ENCODE measurements at regions not wholly inside any gene's neighbourhood (a gene's known extent, or its start where the extent isn't known, plus 50 kb on each side); places are given as distances from the start of the nearest gene placed in this dataset.
A peak's percentile ranks its signal among the peaks of the same experiment; 100 is the strongest.

DNA sequence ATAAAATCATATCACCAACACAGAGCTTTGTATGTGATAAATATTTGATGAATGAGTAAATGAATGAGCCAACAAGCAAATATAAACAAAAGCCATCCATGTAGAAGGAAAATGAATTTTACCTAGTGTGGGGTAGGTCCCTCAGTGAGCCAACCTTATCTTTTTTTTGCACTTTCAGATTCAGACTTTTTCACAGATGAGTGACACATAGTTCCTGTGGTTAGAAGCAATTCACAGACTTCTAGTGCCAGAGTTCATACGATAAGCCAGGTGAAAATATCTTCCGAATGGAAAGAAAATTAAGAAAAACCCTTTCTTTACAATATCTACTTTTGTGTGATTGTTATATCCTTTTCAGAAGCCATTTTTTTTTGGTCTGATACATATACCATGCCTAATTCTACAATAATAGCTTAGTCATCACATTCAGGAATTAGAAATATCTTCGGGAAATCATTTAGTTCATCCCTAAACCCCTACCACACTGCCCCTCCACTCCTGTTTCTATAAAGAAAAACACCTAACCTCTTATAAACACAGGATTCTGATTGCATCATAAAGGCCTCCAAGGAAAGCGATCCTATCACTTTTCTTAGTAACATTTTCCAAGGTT, 82.7 kb upstream of the CNR1 start:
- TF ChIP-seq YY1 (IDR thresholded peaks at IDR 0.05; ENCODE audit: insufficient read depth, insufficient read length) (no peak), SUZ12 (IDR thresholded peaks at IDR 0.05; ENCODE audit: extremely low read depth, insufficient read depth, insufficient read length) (no peak), ZNF274 (IDR thresholded peaks at IDR 0.05; ENCODE audit: low read depth, low read length) (no peak)
- Histone ChIP-seq H3K9ac (ENCODE audit: insufficient read length, low read depth) (no peak overlapping the region), H3K4me1 (ENCODE audit: insufficient read depth, insufficient read length) (no peaks in the 10 kb centered on the region), H3K36me3 (ENCODE audit: insufficient read depth, insufficient read length, low read length) (no peaks in the 10 kb centered on the region), H3K27me3 (ENCODE audit: insufficient read depth, insufficient read length) (no peaks in the 10 kb centered on the region), H3K9me3 (ENCODE audit: insufficient read depth, low read length) (no peaks in the 10 kb centered on the region), H3K4me3 (ENCODE audit: insufficient read length, low read depth) (no peak overlapping the region)
- DNase-seq (ENCODE audit: low read depth, low spot score): no peak

GRCh38 chr6:88246654-88247053, 80.5 kb upstream of the CNR1 start:
- H3K4me3 ChIP-seq (ENCODE audit: insufficient read length, low read depth): no peak overlapping the region
- H3K27me3 ChIP-seq (ENCODE audit: insufficient read depth, insufficient read length): no peaks in the 10 kb centered on the region
- H3K4me1 ChIP-seq (ENCODE audit: insufficient read depth, insufficient read length): no peaks in the 10 kb centered on the region
- DNase-seq (ENCODE audit: low read depth, low spot score): no peak
- H3K9me3 ChIP-seq (ENCODE audit: insufficient read depth, low read length): no peaks in the 10 kb centered on the region
- no peaks in the 10 kb centered on the region for H3K36me3 ChIP-seq (ENCODE audit: insufficient read depth, insufficient read length, low read length)
- no peak overlapping the region for H3K9ac ChIP-seq (ENCODE audit: insufficient read length, low read depth)
- TF ChIP-seq ZNF274 (IDR thresholded peaks at IDR 0.05; ENCODE audit: low read depth, low read length): no peak
- no peak for TF ChIP-seq YY1 (IDR thresholded peaks at IDR 0.05; ENCODE audit: insufficient read depth, insufficient read length)
- TF ChIP-seq SUZ12 (IDR thresholded peaks at IDR 0.05; ENCODE audit: extremely low read depth, insufficient read depth, insufficient read length): no peak

- TF ChIP-seq ZNF274 (IDR thresholded peaks at IDR 0.05; ENCODE audit: low read depth, low read length) (no peak), YY1 (IDR thresholded peaks at IDR 0.05; ENCODE audit: insufficient read depth, insufficient read length) (no peak), SUZ12 (IDR thresholded peaks at IDR 0.05; ENCODE audit: extremely low read depth, insufficient read depth, insufficient read length) (no peak)
- no peaks in the 10 kb centered on the region for H3K36me3 ChIP-seq (ENCODE audit: insufficient read depth, insufficient read length, low read length)
- DNase-seq (ENCODE audit: low read depth, low spot score): no peak
- H3K27me3 ChIP-seq (ENCODE audit: insufficient read depth, insufficient read length): no peaks in the 10 kb centered on the region
- H3K9ac ChIP-seq (ENCODE audit: insufficient read length, low read depth): no peak overlapping the region
- no peak overlapping the region for H3K4me3 ChIP-seq (ENCODE audit: insufficient read length, low read depth)
- no peaks in the 10 kb centered on the region for H3K9me3 ChIP-seq (ENCODE audit: insufficient read depth, low read length)
- no peaks in the 10 kb centered on the region for H3K4me1 ChIP-seq (ENCODE audit: insufficient read depth, insufficient read length)
Measured at GRCh38 chr6:88244721-88245120, 78.6 kb upstream of the CNR1 start.

DNA sequence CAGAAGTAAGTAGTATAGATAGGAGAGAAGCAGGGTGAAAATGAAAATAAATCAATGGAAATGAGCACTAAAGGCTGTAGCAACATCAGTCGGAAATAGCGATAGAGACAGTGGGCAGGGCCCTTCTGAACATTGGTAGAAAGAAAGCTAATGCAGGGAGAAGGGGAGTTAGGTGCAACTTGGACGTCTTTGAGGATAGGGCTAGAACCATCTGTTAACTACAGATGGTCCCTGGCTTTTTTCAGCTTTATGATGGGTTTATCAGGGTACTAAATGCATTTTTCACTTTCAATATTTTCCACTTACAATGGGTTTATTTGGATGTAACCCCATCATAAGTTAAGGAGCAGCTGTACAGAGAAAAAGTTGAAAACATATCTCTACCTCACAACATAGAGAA, 72.8 kb upstream of the CNR1 start:
- H3K36me3 ChIP-seq (ENCODE audit: insufficient read depth, insufficient read length, low read length): no peaks in the 10 kb centered on the region
- no peak overlapping the region for H3K9ac ChIP-seq (ENCODE audit: insufficient read length, low read depth)
- no peak for DNase-seq (ENCODE audit: low read depth, low spot score)
- no peaks in the 10 kb centered on the region for H3K4me1 ChIP-seq (ENCODE audit: insufficient read depth, insufficient read length)
- no peak overlapping the region for H3K4me3 ChIP-seq (ENCODE audit: insufficient read length, low read depth)
- TF ChIP-seq YY1 (IDR thresholded peaks at IDR 0.05; ENCODE audit: insufficient read depth, insufficient read length): no peak
- no peak for TF ChIP-seq SUZ12 (IDR thresholded peaks at IDR 0.05; ENCODE audit: extremely low read depth, insufficient read depth, insufficient read length)
- TF ChIP-seq ZNF274 (IDR thresholded peaks at IDR 0.05; ENCODE audit: low read depth, low read length): no peak
- no peaks in the 10 kb centered on the region for H3K9me3 ChIP-seq (ENCODE audit: insufficient read depth, low read length)
- H3K27me3 ChIP-seq (ENCODE audit: insufficient read depth, insufficient read length): no peaks in the 10 kb centered on the region

DNA sequence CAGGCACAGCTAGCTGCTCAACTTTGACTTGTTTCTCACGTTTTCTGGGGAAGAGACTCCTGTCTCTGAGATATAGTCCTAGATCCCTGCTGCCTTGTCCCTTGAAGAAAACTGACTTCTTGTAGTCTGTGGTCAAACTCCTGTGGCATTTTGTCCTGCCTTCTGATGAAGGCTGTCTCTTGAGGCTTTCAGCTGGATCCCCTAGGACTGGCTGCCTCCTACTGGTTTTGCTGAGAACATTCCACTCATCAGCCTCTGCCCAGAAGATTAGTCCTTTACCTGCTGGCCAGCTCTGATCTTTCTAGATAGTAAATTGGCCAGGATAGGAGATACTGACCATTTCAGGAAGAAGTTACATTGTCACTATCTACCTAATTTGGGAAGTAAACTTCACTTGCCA, 71.9 kb upstream of the CNR1 start:
- Histone ChIP-seq H3K4me3 (ENCODE audit: insufficient read length, low read depth) (no peak overlapping the region), H3K27me3 (ENCODE audit: insufficient read depth, insufficient read length) (no peaks in the 10 kb centered on the region), H3K36me3 (ENCODE audit: insufficient read depth, insufficient read length, low read length) (no peaks in the 10 kb centered on the region), H3K9ac (ENCODE audit: insufficient read length, low read depth) (no peak overlapping the region), H3K4me1 (ENCODE audit: insufficient read depth, insufficient read length) (no peaks in the 10 kb centered on the region), H3K9me3 (ENCODE audit: insufficient read depth, low read length) (no peaks in the 10 kb centered on the region)
- DNase-seq (ENCODE audit: low read depth, low spot score): peak; percentile 15
- TF ChIP-seq SUZ12 (IDR thresholded peaks at IDR 0.05; ENCODE audit: extremely low read depth, insufficient read depth, insufficient read length) (no peak), YY1 (IDR thresholded peaks at IDR 0.05; ENCODE audit: insufficient read depth, insufficient read length) (no peak), ZNF274 (IDR thresholded peaks at IDR 0.05; ENCODE audit: low read depth, low read length) (no peak)

DNA sequence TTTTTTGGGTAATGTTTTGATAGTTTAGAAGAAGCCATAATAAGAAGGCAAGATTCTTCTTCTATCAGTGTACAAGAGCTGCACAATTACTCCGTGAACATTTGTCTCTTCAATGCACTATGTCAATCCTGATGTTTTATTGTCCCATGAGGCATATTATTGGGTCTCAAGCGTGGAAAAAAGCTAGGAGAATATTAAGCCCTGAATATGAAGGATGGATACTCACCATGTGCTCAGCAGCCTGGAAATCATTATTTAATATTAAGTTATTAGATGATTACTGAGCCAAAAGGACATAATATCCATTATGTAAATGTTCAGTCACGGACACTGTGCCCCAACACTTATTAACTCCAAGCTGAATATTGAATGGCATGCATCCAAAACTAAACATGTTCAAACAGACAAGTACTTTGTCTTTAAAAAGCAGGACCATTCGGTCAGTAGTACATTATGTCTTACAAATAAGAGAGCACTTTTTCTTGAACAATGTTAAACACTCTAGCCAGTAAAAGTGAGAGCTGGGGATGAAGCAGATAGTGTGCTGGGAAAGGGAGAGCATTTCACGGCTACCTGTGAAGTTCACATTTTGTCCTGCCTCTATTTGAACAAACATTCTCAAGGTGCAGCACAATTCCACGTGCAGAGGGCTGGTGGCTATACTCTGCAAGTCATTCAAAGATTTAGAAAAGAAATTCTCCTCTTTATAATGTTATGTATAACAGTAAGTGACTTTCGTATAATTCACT, 70.6 kb upstream of the CNR1 start:
- no peak for DNase-seq (ENCODE audit: low read depth, low spot score)
- no peak overlapping the region for H3K4me3 ChIP-seq (ENCODE audit: insufficient read length, low read depth)
- TF ChIP-seq YY1 (IDR thresholded peaks at IDR 0.05; ENCODE audit: insufficient read depth, insufficient read length): no peak
- no peak for TF ChIP-seq ZNF274 (IDR thresholded peaks at IDR 0.05; ENCODE audit: low read depth, low read length)
- no peak for TF ChIP-seq SUZ12 (IDR thresholded peaks at IDR 0.05; ENCODE audit: extremely low read depth, insufficient read depth, insufficient read length)
- no peaks in the 10 kb centered on the region for H3K4me1 ChIP-seq (ENCODE audit: insufficient read depth, insufficient read length)
- H3K27me3 ChIP-seq (ENCODE audit: insufficient read depth, insufficient read length): no peaks in the 10 kb centered on the region
- no peak overlapping the region for H3K9ac ChIP-seq (ENCODE audit: insufficient read length, low read depth)
- H3K36me3 ChIP-seq (ENCODE audit: insufficient read depth, insufficient read length, low read length): no peaks in the 10 kb centered on the region
- H3K9me3 ChIP-seq (ENCODE audit: insufficient read depth, low read length): peaks cover 4% of the 10 kb centered on the region; the same call in 1 of the 2 replicates

GRCh38 chr6:88232753-88233152, 66.6 kb upstream of the CNR1 start:
- H3K27me3 ChIP-seq (ENCODE audit: insufficient read depth, insufficient read length): no peaks in the 10 kb centered on the region
- H3K4me1 ChIP-seq (ENCODE audit: insufficient read depth, insufficient read length): no peaks in the 10 kb centered on the region
- peaks cover 4% of the 10 kb centered on the region; the same call in 1 of the 2 replicates for H3K9me3 ChIP-seq (ENCODE audit: insufficient read depth, low read length)
- no peak for DNase-seq (ENCODE audit: low read depth, low spot score)
- H3K36me3 ChIP-seq (ENCODE audit: insufficient read depth, insufficient read length, low read length): no peaks in the 10 kb centered on the region
- no peak overlapping the region for H3K4me3 ChIP-seq (ENCODE audit: insufficient read length, low read depth)
- no peak for TF ChIP-seq ZNF274 (IDR thresholded peaks at IDR 0.05; ENCODE audit: low read depth, low read length)
- no peak overlapping the region for H3K9ac ChIP-seq (ENCODE audit: insufficient read length, low read depth)

Measured in NT2/D1 (cell line).